SK-N-SH (cell line): ENCODE measurements at regions not wholly inside any gene's neighbourhood (a gene's known extent, or its start where the extent isn't known, plus 50 kb on each side); places are given as distances from the start of the nearest gene placed in this dataset.

Source experiments
- CTCF ChIA-PET: fragments of 300-600, 350-600 bp; formaldehyde crosslinking; extraction: SDS; loops from one replicate; lab custom pipeline; 2021; lab: Yijun Ruan, JAX
- POLR2A ChIA-PET: fragments of 350-600 bp; sonication (Branson Sonifier 250); formaldehyde crosslinking; extraction: SDS; loops from one replicate; lab custom pipeline; 2020; ENCODE audit warnings: antibody characterized with exemption, inconsistent platforms; lab: Yijun Ruan, JAX
- DNase-seq: peaks from one replicate; pipeline ENCODE4 v3.0.0; 2012
- H2AFZ ChIP-seq: fragments of 200-600 bp; sonication (generic); 2 replicates; pipeline ENCODE4 v1.8.1; 2016; ENCODE audit warnings: antibody characterized with exemption, mild to moderate bottlenecking, low read depth
- H3F3A ChIP-seq: fragments of 200-600 bp; sonication (generic); replicated peaks from 2 replicates; pipeline ENCODE3; 2016; ENCODE audit warnings: antibody characterized with exemption, mild to moderate bottlenecking; ENCODE audit not compliant: insufficient read depth
- H3K27ac ChIP-seq, 2 experiments: fragments of 200-500 bp in 1 of 2; fragments of 200-600 bp in 1 of 2; sonication (Bioruptor generic) in 1 of 2; sonication (generic), shearing (Covaris generic) in 1 of 2; 2 replicates each; pipeline versions ENCODE4 v1.5.1 to v1.6.1; 2014 to 2016; ENCODE audit warnings: low read depth in 2 of 2, inconsistent platforms in 1 of 2, low read length in 1 of 2, mild to moderate bottlenecking in 1 of 2, mixed read lengths in 1 of 2
- H3K27me3 ChIP-seq: fragments of 200-600 bp; sonication (generic), shearing (Covaris generic); 2 replicates; pipeline ENCODE4 v1.6.1; 2016; ENCODE audit warnings: mixed run types; ENCODE audit not compliant: insufficient read depth
- H3K36me3 ChIP-seq, 2 experiments: fragments of 200-500 bp in 1 of 2; fragments of 200-600 bp in 1 of 2; sonication (Bioruptor generic) in 1 of 2; sonication (generic) in 1 of 2; replicated peaks in 1 of 2; 2 replicates each; pipeline versions ENCODE3 to v1.5.1; 2014 to 2016; ENCODE audit warnings: low read length in 1 of 2, mild to moderate bottlenecking in 1 of 2; ENCODE audit not compliant: insufficient read depth in 2 of 2, control insufficient read depth in 1 of 2
- H3K4me1 ChIP-seq, 2 experiments: fragments of 200-500 bp in 1 of 2; fragments of 200-600 bp in 1 of 2; sonication (Bioruptor generic) in 1 of 2; sonication (generic), shearing (Covaris generic) in 1 of 2; 2 replicates each; pipeline versions ENCODE4 v1.5.1 to v1.6.1; 2014 to 2016; ENCODE audit warnings: low read depth in 1 of 2, low read length in 1 of 2, mixed run types in 1 of 2; ENCODE audit not compliant: insufficient read depth in 2 of 2, control insufficient read depth in 1 of 2
- H3K4me2 ChIP-seq: fragments of 200-600 bp; sonication (generic), shearing (Covaris generic); 2 replicates; pipeline ENCODE4 v1.6.1; 2017; ENCODE audit warnings: mixed run types
- H3K4me3 ChIP-seq, 2 experiments: fragments of 200-500 bp in 1 of 2; fragments of 200-600 bp in 1 of 2; sonication (Bioruptor generic) in 1 of 2; sonication (generic), shearing (Covaris generic) in 1 of 2; 2 replicates each; pipeline versions ENCODE4 v1.5.1 to v1.8.1; 2014 to 2016; ENCODE audit warnings: low read depth in 2 of 2, inconsistent platforms in 1 of 2, low read length in 1 of 2, mild to moderate bottlenecking in 1 of 2, mixed read lengths in 1 of 2, moderate library complexity in 1 of 2
- H3K79me2 ChIP-seq: fragments of 200-600 bp; sonication (generic); 2 replicates; pipeline ENCODE4 v1.8.1; 2017; ENCODE audit warnings: mild to moderate bottlenecking; ENCODE audit not compliant: insufficient read depth
- H3K9ac ChIP-seq: fragments of 200-600 bp; sonication (generic); 2 replicates; pipeline ENCODE4 v1.6.1; 2017; ENCODE audit warnings: mixed run types
- H3K9me2 ChIP-seq: fragments of 200-600 bp; sonication (generic); 2 replicates; pipeline ENCODE4 v1.6.1; 2017; ENCODE audit warnings: mixed run types
- H3K9me3 ChIP-seq: fragments of 200-600 bp; sonication (generic); 2 replicates; pipeline ENCODE4 v1.6.1; 2017; ENCODE audit warnings: mixed run types, mild to moderate bottlenecking, moderate library complexity
- H4K20me1 ChIP-seq: fragments of 200-600 bp; sonication (generic); 2 replicates; pipeline ENCODE4 v1.6.1; 2017; ENCODE audit warnings: mild to moderate bottlenecking, mixed run types; ENCODE audit not compliant: insufficient read depth
- CTCF ChIP-seq: fragments of 200-600 bp; sonication (generic); IDR thresholded peaks from 2 replicates; pipeline ENCODE4 v1.6.1; 2017; ENCODE audit warnings: antibody characterized with exemption, mild to moderate bottlenecking, moderate library complexity
- ELF1 ChIP-seq: IDR thresholded peaks from 2 replicates; pipeline ENCODE4 v1.4.0; 2012
- EP300 ChIP-seq, 2 experiments: IDR thresholded peaks; 2 replicates each; pipeline versions ENCODE4 v1.4.0 to v1.6.1; 2012; ENCODE audit warnings: borderline replicate concordance in 1 of 2, low read depth in 1 of 2, low read length in 1 of 2
- EZH2phosphoT487 ChIP-seq: fragments of 200-600 bp; sonication (generic); IDR thresholded peaks from 2 replicates; pipeline ENCODE4 v1.6.1; 2017; ENCODE audit warnings: low read depth, mixed run types, mild to moderate bottlenecking, antibody characterized with exemption, moderate library complexity, borderline replicate concordance
- FOSL2 ChIP-seq: IDR thresholded peaks from 2 replicates; pipeline ENCODE4 v1.4.0; 2012; ENCODE audit warnings: low read depth, mild to moderate bottlenecking, moderate library complexity, borderline replicate concordance
- FOXJ3 ChIP-seq: sonication (generic); formaldehyde crosslinking; IDR thresholded peaks from 2 replicates; pipeline ENCODE4 v1.5.1; 2020; ENCODE audit warnings: mild to moderate bottlenecking, missing genetic modification reagents
- FOXM1 ChIP-seq: IDR thresholded peaks from 2 replicates; pipeline ENCODE4 v1.4.0; 2012; ENCODE audit warnings: low read depth, mild to moderate bottlenecking
- GATA2 ChIP-seq: sonication (generic); formaldehyde crosslinking; IDR thresholded peaks from 2 replicates; pipeline ENCODE4 v1.5.0; 2020; ENCODE audit warnings: mild to moderate bottlenecking, missing genetic modification reagents
- JUND ChIP-seq: IDR thresholded peaks from 2 replicates; pipeline ENCODE4 v1.4.0; 2012
- MAX ChIP-seq: IDR thresholded peaks from 2 replicates; pipeline ENCODE4 v1.4.0; 2012; ENCODE audit warnings: low read depth
- MXI1 ChIP-seq: IDR thresholded peaks from 2 replicates; pipeline ENCODE4 v1.6.1; 2012; ENCODE audit warnings: mild to moderate bottlenecking, low read depth, low read length, improper control_type of control experiment
- NFIC ChIP-seq: IDR thresholded peaks from 2 replicates; pipeline ENCODE4 v1.4.0; 2012; ENCODE audit warnings: borderline replicate concordance
- NRF1 ChIP-seq: IDR thresholded peaks from 2 replicates; pipeline ENCODE4 v1.6.1; 2012; ENCODE audit warnings: low read depth, mild to moderate bottlenecking, low read length
- PBX3 ChIP-seq: IDR thresholded peaks from 2 replicates; pipeline ENCODE4; 2012
- SIN3A ChIP-seq: IDR thresholded peaks from 2 replicates; pipeline ENCODE4 v1.6.1; 2012; ENCODE audit warnings: low read depth, mild to moderate bottlenecking, low read length, moderate library complexity, borderline replicate concordance
- SMC3 ChIP-seq: IDR thresholded peaks from 2 replicates; pipeline ENCODE4 v1.6.1; 2012; ENCODE audit warnings: low read depth, low read length, improper control_type of control experiment
- TAF1 ChIP-seq: IDR thresholded peaks from 2 replicates; pipeline ENCODE4 v1.6.1; 2012; ENCODE audit warnings: low read depth, mild to moderate bottlenecking, low read length, moderate library complexity, borderline replicate concordance
- TCF12 ChIP-seq: IDR thresholded peaks from 2 replicates; pipeline ENCODE4 v1.4.0; 2012
- USF1 ChIP-seq: IDR thresholded peaks from 2 replicates; pipeline ENCODE4 v1.4.0; 2012; ENCODE audit warnings: low read depth, borderline replicate concordance
- USF2 ChIP-seq: fragments of 150-350 bp; IDR thresholded peaks from 2 replicates; pipeline ENCODE4 v1.6.1; 2017; ENCODE audit warnings: antibody characterized with exemption, low read length, low read depth, borderline replicate concordance
- WGBS: methylation state at CpG from one replicate; pipeline ENCODE4 v1.1.6; 2017; ENCODE audit warnings: low lambda C conversion rate; 5-methylcytosine and 5-hydroxymethylcytosine counted together

- TF ChIP-seq USF1 = no peak
- TF ChIP-seq SMC3 = no peak
- TF ChIP-seq SIN3A = no peak
Measured at GRCh38 chr9:118459913-118460312, 755.7 kb downstream of the TLR4 start (continued).

- no peaks in the 10 kb centered on the region for H3K9me2 ChIP-seq
- TF ChIP-seq USF2 = no peak
- TF ChIP-seq MXI1 = no peak
- TF ChIP-seq EZH2phosphoT487 = no peak
- no peak for TF ChIP-seq CTCF
- no peak for TF ChIP-seq FOXM1
- no peak for TF ChIP-seq MAX
- TF ChIP-seq NRF1 = no peak
- no peak for TF ChIP-seq TCF12
- TF ChIP-seq FOXJ3 (CRISPR knock-in tag) = no peak
- H3K9ac ChIP-seq = no peak overlapping the region
- H3K79me2 ChIP-seq = no peaks in the 10 kb centered on the region
- CTCF ChIA-PET = no interaction called here
- no peaks in the 10 kb centered on the region for H3K4me1 ChIP-seq
- POLR2A ChIA-PET = no interaction called here
- H3K36me3 ChIP-seq = no peaks in the 10 kb centered on the region
- 8% methylated on average over 1 of the region's 1 CpG for WGBS
- no peak overlapping the region for H3K27ac ChIP-seq
- H3K9me3 ChIP-seq = 0 out of 2 replicates have a peak, but pooled peaks cover 4% of the 10 kb centered on the region
- H4K20me1 ChIP-seq = no peaks in the 10 kb centered on the region
- no peak overlapping the region for H3K4me2 ChIP-seq
- no peak overlapping the region for H2AFZ ChIP-seq
- DNase-seq = no peak
- H3F3A ChIP-seq = no peaks in the 10 kb centered on the region
- no peaks in the 10 kb centered on the region for H3K27me3 ChIP-seq
- no peak overlapping the region for H3K4me3 ChIP-seq
Measured at GRCh38 chr9:118463419-118463818, 759.2 kb downstream of the TLR4 start.

- H3K27ac ChIP-seq = no peak overlapping the region
- ChIA-PET POLR2A (no interaction called here), CTCF (no interaction called here)
- H4K20me1 ChIP-seq = no peaks in the 10 kb centered on the region
- H3F3A ChIP-seq = no peaks in the 10 kb centered on the region
- H3K4me1 ChIP-seq = no peaks in the 10 kb centered on the region
- H3K79me2 ChIP-seq = no peaks in the 10 kb centered on the region
- H2AFZ ChIP-seq = no peak overlapping the region
- H3K27me3 ChIP-seq = no peaks in the 10 kb centered on the region
- TF ChIP-seq EP300 (IDR thresholded peaks at IDR 0.05; ENCODE audit: borderline replicate concordance in 1 of 2, low read depth in 1 of 2, low read length in 1 of 2) (no peak), SIN3A (no peak), GATA2 (CRISPR knock-in tag) (no peak), TCF12 (no peak), NRF1 (no peak), PBX3 (no peak), FOXM1 (no peak), JUND (no peak), NFIC (no peak), TAF1 (no peak), MAX (no peak), ELF1 (no peak), FOSL2 (no peak)
- H3K4me2 ChIP-seq = no peak overlapping the region
- H3K36me3 ChIP-seq = no peaks in the 10 kb centered on the region
- 10% methylated on average over 1 of the region's 1 CpG for WGBS
- no peaks in the 10 kb centered on the region for H3K9me3 ChIP-seq
- no peak overlapping the region for H3K9ac ChIP-seq
- no peak overlapping the region for H3K4me3 ChIP-seq
- H3K9me2 ChIP-seq = no peaks in the 10 kb centered on the region
- no peak for DNase-seq
Measured at GRCh38 chr9:118473521-118473920, 769.3 kb downstream of the TLR4 start.
